ENCODE measurements at regions not wholly inside any gene's neighbourhood (a gene's known extent, or its start where the extent isn't known, plus 50 kb on each side); places are given as distances from the start of the nearest gene placed in this dataset.

GRCh38 chr1:110728388-110729001 lies 53.8 kb upstream of the KCNA3 start:
- TF ChIP-seq ZNF274 (IDR thresholded peaks at IDR 0.05; ENCODE audit: low read depth, low read length) (no peak), YY1 (IDR thresholded peaks at IDR 0.05; ENCODE audit: insufficient read depth, insufficient read length) (no peak), SUZ12 (IDR thresholded peaks at IDR 0.05; ENCODE audit: extremely low read depth, insufficient read depth, insufficient read length) (no peak)

Data from NT2/D1 (cell line).